Mesodermal cell (in vitro differentiated cells): ENCODE measurements at regions not wholly inside any gene's neighbourhood (a gene's known extent, or its start where the extent isn't known, plus 50 kb on each side); places are given as distances from the start of the nearest gene placed in this dataset.

Source experiments
- H3K27ac ChIP-seq: 2 replicates; pipeline ENCODE4 v1.7.0; 2013; ENCODE audit warnings: mild to moderate bottlenecking, low read depth, low read length, moderate library complexity; ENCODE audit not compliant: severe bottlenecking
- H3K36me3 ChIP-seq: 2 replicates; pipeline ENCODE4 v1.7.1; 2013; ENCODE audit warnings: mild to moderate bottlenecking, low read length, moderate library complexity; ENCODE audit not compliant: control insufficient read depth, insufficient read depth
- H3K4me1 ChIP-seq: one replicate; pipeline ENCODE4 v1.7.1; 2013; ENCODE audit warnings: mild to moderate bottlenecking, low read length; ENCODE audit not compliant: insufficient read depth, control insufficient read depth, poor library complexity, severe bottlenecking
- H3K4me3 ChIP-seq: 2 replicates; pipeline ENCODE4 v1.7.0; 2013; ENCODE audit warnings: low read length, control low read depth, mild to moderate bottlenecking; ENCODE audit not compliant: insufficient read depth, poor library complexity, severe bottlenecking; ENCODE audit errors: extremely low read depth
- H3K9me3 ChIP-seq: 2 replicates; pipeline ENCODE4 v1.7.1; 2013; ENCODE audit warnings: mild to moderate bottlenecking, low read length, moderate library complexity; ENCODE audit not compliant: control insufficient read depth
- WGBS, 2 experiments: methylation state at CpG; one replicate each; pipeline ENCODE4 v1.1.5; 2013; ENCODE audit warnings: missing lambda C conversion rate in 2 of 2; ENCODE audit not compliant: insufficient coverage in 2 of 2; 5-methylcytosine and 5-hydroxymethylcytosine counted together

GRCh38 chr21:16258844-16259611, 529.2 kb downstream of the USP25 start:
- H3K36me3 ChIP-seq = no peaks in the 10 kb centered on the region
- no peaks in the 10 kb centered on the region for H3K9me3 ChIP-seq
- no peak overlapping the region for H3K27ac ChIP-seq
- no peak overlapping the region for H3K4me3 ChIP-seq
- H3K4me1 ChIP-seq = no peaks in the 10 kb centered on the region
- WGBS, 2 experiments = 100% methylated on average over 1 to 3 of the region's 7 CpGs

GRCh38 chr21:16262091-16262490, 532.3 kb downstream of the USP25 start:
- Histone ChIP-seq H3K36me3 (no peaks in the 10 kb centered on the region), H3K27ac (no peak overlapping the region), H3K9me3 (no peaks in the 10 kb centered on the region), H3K4me3 (no peak overlapping the region), H3K4me1 (no peaks in the 10 kb centered on the region)

GRCh38 chr21:16264319-16264718, 534.5 kb downstream of the USP25 start:
- no peak overlapping the region for H3K27ac ChIP-seq
- no peaks in the 10 kb centered on the region for H3K4me1 ChIP-seq
- H3K4me3 ChIP-seq = no peak overlapping the region
- no peaks in the 10 kb centered on the region for H3K9me3 ChIP-seq
- WGBS, 2 experiments = no CpG with 5 or more reads among the region's 4 CpGs
- H3K36me3 ChIP-seq = no peaks in the 10 kb centered on the region

GRCh38 chr21:16269476-16269875, 539.7 kb downstream of the USP25 start:
- no peaks in the 10 kb centered on the region for H3K9me3 ChIP-seq
- H3K4me3 ChIP-seq = no peak overlapping the region
- H3K36me3 ChIP-seq = no peaks in the 10 kb centered on the region
- no CpG with 5 or more reads among the region's 1 CpG for WGBS, 2 experiments
- H3K27ac ChIP-seq = no peak overlapping the region
- H3K4me1 ChIP-seq = no peaks in the 10 kb centered on the region

- H3K4me3 ChIP-seq = no peak overlapping the region
- peak overlapping the region; percentile 97 for H3K27ac ChIP-seq
- no peaks in the 10 kb centered on the region for H3K9me3 ChIP-seq
- 60 to 62% methylated on average over 11 of the region's 15 CpGs for WGBS, 2 experiments
- H3K36me3 ChIP-seq = no peaks in the 10 kb centered on the region
- peaks cover 8% of the 10 kb centered on the region for H3K4me1 ChIP-seq
Measured at GRCh38 chr21:16279731-16280581, 550.2 kb downstream of the USP25 start.

- Histone ChIP-seq H3K36me3 (no peaks in the 10 kb centered on the region), H3K27ac (peak overlapping the region; percentile 97), H3K4me3 (no peak overlapping the region), H3K4me1 (peaks cover 8% of the 10 kb centered on the region), H3K9me3 (no peaks in the 10 kb centered on the region)
- WGBS, 2 experiments = no CpG with 5 or more reads among the region's 2 CpGs
Measured at GRCh38 chr21:16280686-16281091, 550.9 kb downstream of the USP25 start.

GRCh38 chr21:16283516-16283915, 553.7 kb downstream of the USP25 start:
- WGBS, 2 experiments = 86 to 94% methylated on average over 1 to 2 of the region's 2 CpGs
- Histone ChIP-seq H3K27ac (no peak overlapping the region), H3K4me3 (no peak overlapping the region), H3K9me3 (no peaks in the 10 kb centered on the region), H3K36me3 (no peaks in the 10 kb centered on the region), H3K4me1 (peaks cover 8% of the 10 kb centered on the region)

- WGBS, 2 experiments = 89 to 90% methylated on average over 2 of the region's 5 CpGs
Measured at GRCh38 chr21:16285605-16286126, 555.9 kb downstream of the USP25 start.

GRCh38 chr21:16287046-16287445, 557.3 kb downstream of the USP25 start:
- H3K4me3 ChIP-seq = no peak overlapping the region
- H3K9me3 ChIP-seq = no peaks in the 10 kb centered on the region
- no peak overlapping the region for H3K27ac ChIP-seq
- WGBS, 2 experiments = 60 to 80% methylated on average over 1 of the region's 2 CpGs
- no peaks in the 10 kb centered on the region for H3K4me1 ChIP-seq
- H3K36me3 ChIP-seq = no peaks in the 10 kb centered on the region

More at GRCh38 chr21:16285605-16286126, 555.9 kb downstream of the USP25 start:
- Histone ChIP-seq H3K4me3 (no peak overlapping the region), H3K4me1 (no peaks in the 10 kb centered on the region), H3K9me3 (no peaks in the 10 kb centered on the region), H3K36me3 (no peaks in the 10 kb centered on the region), H3K27ac (no peak overlapping the region)

GRCh38 chr21:16291296-16291695, 561.5 kb downstream of the USP25 start:
- H3K4me3 ChIP-seq = no peak overlapping the region
- 96% methylated on average over 4 of the region's 7 CpGs; no CpG with 5 or more reads in 1 of the 2 experiments for WGBS, 2 experiments
- no peaks in the 10 kb centered on the region for H3K9me3 ChIP-seq
- H3K4me1 ChIP-seq = no peaks in the 10 kb centered on the region
- no peak overlapping the region for H3K27ac ChIP-seq
- H3K36me3 ChIP-seq = no peaks in the 10 kb centered on the region
